Naive thymus-derived CD8-positive, alpha-beta T cell (primary cell): ENCODE measurements at regions not wholly inside any gene's neighbourhood (a gene's known extent, or its start where the extent isn't known, plus 50 kb on each side); places are given as distances from the start of the nearest gene placed in this dataset.
A peak's percentile ranks its signal among the peaks of the same experiment; 100 is the strongest.

Experiments used
- ATAC-seq, 2 donors: fragments of 150-1000 bp; cut with Tn5 transposase in 1 of 2; sonication (Bioruptor Pico), chemical (Tn5 transposase) in 1 of 2; 1 replicate in 1 of 2; 2 replicates in 1 of 2; pipeline ENCODE4 v1.10.0; 2021; ENCODE audit warnings: mild to moderate bottlenecking in 2 of 2, moderate library complexity in 2 of 2
- POLR2A ChIA-PET: fragments of 350-600 bp; sonication (Branson Sonifier 250); formaldehyde crosslinking; loops from one replicate; lab custom pipeline; 2021; ENCODE audit warnings: antibody characterized with exemption; lab: Charles Lee
- DNase-seq, 10 donors: peaks; one replicate each; pipeline versions ENCODE4 v3.0.0 to v3.0.0-alpha.2; 2020 to 2022
- H3K27ac Mint-ChIP-seq, 10 donors: one replicate each; pipeline ENCODE4 v1.8.0; 2020 to 2022; ENCODE audit warnings: mild to moderate bottlenecking in 10 of 10, mixed read lengths in 10 of 10, moderate library complexity in 4 of 10, inconsistent platforms in 1 of 10
- H3K27me3 Mint-ChIP-seq, 5 donors: one replicate each; pipeline ENCODE4 v1.8.0; 2021 to 2022; ENCODE audit warnings: mixed read lengths in 5 of 5
- H3K36me3 Mint-ChIP-seq, 3 donors: one replicate each; pipeline ENCODE4 v1.8.0; 2020 to 2022; ENCODE audit warnings: mixed read lengths in 3 of 3, mild to moderate bottlenecking in 2 of 3, inconsistent platforms in 1 of 3
- H3K4me1 Mint-ChIP-seq, 4 donors: one replicate each; pipeline ENCODE4 v1.8.0; 2021 to 2022; ENCODE audit warnings: mixed read lengths in 4 of 4
- H3K4me3 Mint-ChIP-seq, 10 donors: one replicate each; pipeline ENCODE4 v1.8.0; 2020 to 2022; ENCODE audit warnings: mild to moderate bottlenecking in 10 of 10, mixed read lengths in 10 of 10, moderate library complexity in 6 of 10, inconsistent platforms in 1 of 10
- H3K9me3 Mint-ChIP-seq, 9 donors: one replicate each; pipeline ENCODE4 v1.8.0; 2020 to 2022; ENCODE audit warnings: mixed read lengths in 9 of 9, mild to moderate bottlenecking in 3 of 9, inconsistent platforms in 1 of 9, moderate library complexity in 1 of 9

- Mint-ChIP-seq H3K4me3 (no peak overlapping the region), H3K4me1 (no peaks in the 10 kb centered on the region), H3K9me3 (peaks cover 0 to 25% (median 5%) of the 10 kb centered on the region in 9 donors), H3K27ac (no peak overlapping the region), H3K27me3 (peaks cover 0 to 2% (median 0%) of the 10 kb centered on the region in 5 donors), H3K36me3 (peaks cover 0 to 14% (median 0%) of the 10 kb centered on the region in 3 donors)
- no peak for ATAC-seq
- POLR2A ChIA-PET = interaction anchor here (0.6 kb wide), 1 partner anchor 119 kb away, joined by 3 read pairs; no protein-coding TSS in a partner anchor
- DNase-seq = no peak
Observed at GRCh38 chr20:52524861-52525260, 333.3 kb upstream of the ZFP64 start.

- H3K27me3 Mint-ChIP-seq = no peaks in the 10 kb centered on the region
- ATAC-seq (no peak), DNase-seq (no peak)
- H3K36me3 Mint-ChIP-seq = peaks cover 0 to 14% (median 6%) of the 10 kb centered on the region in 3 donors
- peaks cover 0 to 28% (median 17%) of the 10 kb centered on the region in 9 donors for H3K9me3 Mint-ChIP-seq
- H3K4me1 Mint-ChIP-seq = peaks cover 0 to 10% (median 1%) of the 10 kb centered on the region in 4 donors
- no peak overlapping the region for H3K27ac Mint-ChIP-seq
- H3K4me3 Mint-ChIP-seq = no peak overlapping the region
- POLR2A ChIA-PET = no interaction called here
Observed at GRCh38 chr20:52518735-52519134, 327.2 kb upstream of the ZFP64 start.

- peaks cover 0 to 10% (median 1%) of the 10 kb centered on the region in 4 donors for H3K4me1 Mint-ChIP-seq
- peaks cover 0 to 8% (median 6%) of the 10 kb centered on the region in 3 donors for H3K36me3 Mint-ChIP-seq
- ATAC-seq = no peak
- DNase-seq = no peak
- peak overlapping the region in 1 of 10 donors; percentile 2 for H3K27ac Mint-ChIP-seq
- H3K27me3 Mint-ChIP-seq = no peaks in the 10 kb centered on the region
- POLR2A ChIA-PET = no interaction called here
- H3K9me3 Mint-ChIP-seq = peaks cover 0 to 22% (median 10%) of the 10 kb centered on the region in 9 donors
- no peak overlapping the region for H3K4me3 Mint-ChIP-seq
Observed at GRCh38 chr20:52515877-52516276, 324.3 kb upstream of the ZFP64 start.

- Mint-ChIP-seq H3K9me3 (peaks cover 0 to 12% (median 9%) of the 10 kb centered on the region in 9 donors), H3K27me3 (peaks cover 0 to 21% (median 5%) of the 10 kb centered on the region in 5 donors), H3K4me3 (no peak overlapping the region), H3K36me3 (peaks cover 2 to 9% (median 5%) of the 10 kb centered on the region in 3 donors), H3K4me1 (peaks cover 0 to 1% (median 0%) of the 10 kb centered on the region in 4 donors), H3K27ac (no peak overlapping the region)
- ATAC-seq = no peak
- no peak for DNase-seq
- POLR2A ChIA-PET = no interaction called here
Observed at GRCh38 chr20:52500157-52500556, 308.6 kb upstream of the ZFP64 start.

- Mint-ChIP-seq H3K27ac (no peak overlapping the region), H3K36me3 (peaks cover 0 to 2% (median 0%) of the 10 kb centered on the region in 3 donors), H3K9me3 (peaks cover 0 to 3% (median 0%) of the 10 kb centered on the region in 9 donors), H3K4me3 (no peak overlapping the region), H3K27me3 (peaks cover 0 to 31% (median 9%) of the 10 kb centered on the region in 5 donors), H3K4me1 (peaks cover 7 to 21% (median 17%) of the 10 kb centered on the region in 4 donors)
- DNase-seq (no peak), ATAC-seq (no peak)
- POLR2A ChIA-PET = no interaction called here
Observed at GRCh38 chr20:52497731-52498130, 306.2 kb upstream of the ZFP64 start.

- DNase-seq = no peak
- no peaks in the 10 kb centered on the region for H3K36me3 Mint-ChIP-seq
- POLR2A ChIA-PET = interaction anchor here (0.7 kb wide), 1 partner anchor 168 kb away, joined by 3 read pairs; no protein-coding TSS in a partner anchor
- H3K27ac Mint-ChIP-seq = no peak overlapping the region
- ATAC-seq = no peak
- H3K4me1 Mint-ChIP-seq = peaks cover 5 to 22% (median 17%) of the 10 kb centered on the region in 4 donors
- no peak overlapping the region for H3K4me3 Mint-ChIP-seq
- peaks cover 0 to 31% (median 8%) of the 10 kb centered on the region in 5 donors for H3K27me3 Mint-ChIP-seq
- peaks cover 0 to 3% (median 0%) of the 10 kb centered on the region in 9 donors for H3K9me3 Mint-ChIP-seq
Observed at GRCh38 chr20:52496191-52496590, 304.6 kb upstream of the ZFP64 start.

- ATAC-seq (peak; percentile 77 to 92), DNase-seq (peak in 4 of 10 donors; percentile 4 to 27 (median 22))
- H3K27ac Mint-ChIP-seq = peak overlapping the region in 5 of 10 donors; percentile 22 to 80 (median 61)
- POLR2A ChIA-PET = interaction anchor here (1.4 kb wide), 1 partner anchor 84 kb away, joined by 5 read pairs; no protein-coding TSS in a partner anchor
- no peaks in the 10 kb centered on the region for H3K36me3 Mint-ChIP-seq
- peaks cover 0 to 5% (median 0%) of the 10 kb centered on the region in 9 donors for H3K9me3 Mint-ChIP-seq
- peak overlapping the region; percentile 26 to 81 (median 76) for H3K4me3 Mint-ChIP-seq
- peaks cover 5 to 22% (median 17%) of the 10 kb centered on the region in 4 donors for H3K4me1 Mint-ChIP-seq
- H3K27me3 Mint-ChIP-seq = peaks cover 0 to 29% (median 8%) of the 10 kb centered on the region in 5 donors
Observed at GRCh38 chr20:52494244-52494643, 302.7 kb upstream of the ZFP64 start.

GRCh38 chr20:52493171-52493721 is 301.7 kb upstream of the ZFP64 start:
- peak overlapping the region; percentile 43 to 81 (median 74) for H3K4me3 Mint-ChIP-seq
- H3K9me3 Mint-ChIP-seq = peaks cover 0 to 5% (median 0%) of the 10 kb centered on the region in 9 donors
- H3K36me3 Mint-ChIP-seq = no peaks in the 10 kb centered on the region
- peaks cover 5 to 22% (median 17%) of the 10 kb centered on the region in 4 donors for H3K4me1 Mint-ChIP-seq
- POLR2A ChIA-PET = interaction anchor here (0.6 to 1.4 kb wide), 2 partner anchors 45 to 84 kb away, joined by 5 read pairs; no protein-coding TSS in a partner anchor
- DNase-seq (peak in 2 of 10 donors; percentile 4 to 12), ATAC-seq (peak; percentile 56 to 68)
- peaks cover 0 to 26% (median 8%) of the 10 kb centered on the region in 5 donors for H3K27me3 Mint-ChIP-seq
- peak overlapping the region in 6 of 10 donors; percentile 22 to 85 (median 71) for H3K27ac Mint-ChIP-seq

GRCh38 chr20:52490711-52491430 is 299.3 kb upstream of the ZFP64 start:
- POLR2A ChIA-PET = interaction anchor here (0.6 kb wide), 1 partner anchor 480 kb away, joined by 3 read pairs; no protein-coding TSS in a partner anchor

GRCh38 chr20:52484438-52484837 is 292.9 kb upstream of the ZFP64 start:
- no peak for ATAC-seq
- Mint-ChIP-seq H3K9me3 (peaks cover 0 to 5% (median 0%) of the 10 kb centered on the region in 9 donors), H3K36me3 (no peaks in the 10 kb centered on the region), H3K4me3 (no peak overlapping the region), H3K27ac (peak overlapping the region in 1 of 10 donors; percentile 53), H3K27me3 (no peaks in the 10 kb centered on the region), H3K4me1 (peaks cover 0 to 6% (median 0%) of the 10 kb centered on the region in 4 donors)
- POLR2A ChIA-PET = interaction anchor here (0.7 to 1.0 kb wide), 3 partner anchors 74 to 1357 kb away, joined by 3 to 6 read pairs (median 5); no protein-coding TSS in a partner anchor
- no peak for DNase-seq

More at GRCh38 chr20:52490711-52491430, 299.3 kb upstream of the ZFP64 start:
- H3K4me1 Mint-ChIP-seq = peaks cover 5 to 22% (median 17%) of the 10 kb centered on the region in 4 donors
- peaks cover 0 to 17% (median 7%) of the 10 kb centered on the region in 5 donors for H3K27me3 Mint-ChIP-seq
- H3K36me3 Mint-ChIP-seq = no peaks in the 10 kb centered on the region
- no peak for DNase-seq
- H3K4me3 Mint-ChIP-seq = no peak overlapping the region
- no peak overlapping the region for H3K27ac Mint-ChIP-seq
- no peak for ATAC-seq
- H3K9me3 Mint-ChIP-seq = peaks cover 0 to 5% (median 0%) of the 10 kb centered on the region in 9 donors

GRCh38 chr20:52483382-52483781 is 291.8 kb upstream of the ZFP64 start:
- POLR2A ChIA-PET = no interaction called here
- Mint-ChIP-seq H3K9me3 (peaks cover 0 to 7% (median 0%) of the 10 kb centered on the region in 9 donors), H3K27ac (peak overlapping the region in 1 of 10 donors; percentile 48), H3K4me3 (no peak overlapping the region), H3K36me3 (no peaks in the 10 kb centered on the region), H3K27me3 (no peaks in the 10 kb centered on the region), H3K4me1 (peaks cover 0 to 8% (median 0%) of the 10 kb centered on the region in 4 donors)
- DNase-seq (no peak), ATAC-seq (no peak)

- POLR2A ChIA-PET = no interaction called here
- ATAC-seq (no peak), DNase-seq (no peak)
- Mint-ChIP-seq H3K4me3 (no peak overlapping the region), H3K27me3 (no peaks in the 10 kb centered on the region), H3K9me3 (peaks cover 0 to 7% (median 0%) of the 10 kb centered on the region in 9 donors), H3K4me1 (peaks cover 0 to 8% (median 0%) of the 10 kb centered on the region in 4 donors), H3K27ac (peak overlapping the region in 2 of 10 donors; percentile 43 to 73), H3K36me3 (no peaks in the 10 kb centered on the region)
Observed at GRCh38 chr20:52482044-52482443, 290.5 kb upstream of the ZFP64 start.
